Amygdala (tissue), 56 donors: ENCODE measurements at regions not wholly inside any gene's neighbourhood (a gene's known extent, or its start where the extent isn't known, plus 50 kb on each side); places are given as distances from the start of the nearest gene placed in this dataset.

Experiments
- DNase-seq, 56 donors: peaks; one replicate each; lab custom pipeline; 2025; lab: John Stamatoyannopoulos, UW

- DNase-seq, result no peak
These were observed 523.5 kb downstream of the SLC16A7 start for GRCh38 chr12:60119327-60119726.

DNA sequence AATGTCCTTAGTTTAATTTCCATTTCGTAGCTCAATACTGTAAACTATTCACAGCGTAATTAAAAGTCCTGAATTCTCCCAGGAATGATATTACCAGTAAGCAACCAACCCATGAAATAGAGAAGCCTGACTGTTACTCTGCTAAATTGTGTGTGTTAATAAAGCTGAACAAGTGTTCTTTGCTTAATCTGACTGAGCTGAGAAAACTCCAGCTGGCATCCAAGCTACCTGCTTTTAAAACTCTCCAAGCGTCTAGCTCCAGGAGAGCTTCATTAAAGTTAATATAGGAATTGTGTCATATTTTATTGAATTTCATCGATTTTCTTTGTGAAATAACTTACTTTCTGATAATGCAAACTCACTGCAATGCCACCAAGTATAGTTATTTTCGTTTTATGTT is 524.4 kb downstream of the SLC16A7 start:
- no peak for DNase-seq

GRCh38 chr12:60123557-60123956 is 527.7 kb downstream of the SLC16A7 start:
- DNase-seq, result no peak

DNA sequence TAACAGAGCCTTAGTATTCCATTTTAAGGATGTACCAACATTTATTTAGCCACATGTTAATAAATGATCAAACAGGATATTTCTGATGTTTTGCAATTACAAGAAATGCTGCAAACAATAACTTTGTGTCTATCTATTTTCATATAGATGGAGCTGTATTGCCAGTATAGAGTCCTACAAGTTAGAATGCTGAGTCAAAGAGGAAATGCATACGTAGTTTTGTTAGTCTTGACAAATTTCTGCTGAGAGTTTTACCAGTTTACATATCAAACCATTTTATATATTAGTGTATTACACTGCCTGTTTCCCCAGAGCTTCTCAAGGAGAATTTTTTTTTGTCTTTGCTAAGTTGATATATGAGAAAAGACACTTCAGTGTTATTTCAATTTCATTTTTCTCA is 541.7 kb downstream of the SLC16A7 start:
- DNase-seq, result no peak

DNA sequence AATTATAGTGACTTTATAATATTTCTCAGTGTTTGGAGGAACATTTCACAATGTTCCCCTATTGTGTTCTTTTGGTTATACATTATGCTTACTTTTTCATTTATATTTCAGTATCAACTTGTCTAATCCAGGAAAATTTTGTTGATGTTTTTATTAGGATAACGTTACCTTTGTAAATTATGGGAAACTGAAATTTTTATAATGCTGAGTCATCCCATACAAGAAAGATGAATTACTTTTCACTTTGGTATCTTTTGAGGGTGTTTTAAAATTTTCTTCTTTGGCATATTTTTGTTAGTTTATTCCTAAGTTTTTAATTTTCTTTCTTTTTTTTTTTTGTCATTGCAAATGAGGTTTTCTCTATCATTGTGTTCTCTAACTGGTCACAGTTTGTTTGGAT is 542.7 kb downstream of the SLC16A7 start:
- DNase-seq, result no peak

DNA sequence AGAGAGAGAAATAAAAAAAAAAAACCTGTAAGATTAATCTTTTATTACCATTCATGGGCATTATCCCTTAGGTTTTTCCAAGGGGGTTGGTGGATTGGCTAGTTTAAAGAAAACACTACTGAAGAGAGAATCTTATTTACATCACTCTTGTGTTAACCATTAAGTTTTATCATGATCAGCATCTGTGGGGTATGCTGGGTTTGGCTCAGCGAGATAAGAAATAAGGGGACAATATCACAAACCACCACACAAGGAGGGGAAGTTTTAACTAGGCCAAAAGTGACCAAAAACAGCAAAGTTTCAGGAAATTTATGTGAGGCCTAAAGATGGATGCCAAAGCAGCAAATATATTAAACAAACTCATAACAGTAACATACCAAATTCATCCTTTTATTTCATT is 548.6 kb downstream of the SLC16A7 start:
- DNase-seq, result no peak

- no peak for DNase-seq
These were observed 552.3 kb downstream of the SLC16A7 start for GRCh38 chr12:60148109-60148508.

DNA sequence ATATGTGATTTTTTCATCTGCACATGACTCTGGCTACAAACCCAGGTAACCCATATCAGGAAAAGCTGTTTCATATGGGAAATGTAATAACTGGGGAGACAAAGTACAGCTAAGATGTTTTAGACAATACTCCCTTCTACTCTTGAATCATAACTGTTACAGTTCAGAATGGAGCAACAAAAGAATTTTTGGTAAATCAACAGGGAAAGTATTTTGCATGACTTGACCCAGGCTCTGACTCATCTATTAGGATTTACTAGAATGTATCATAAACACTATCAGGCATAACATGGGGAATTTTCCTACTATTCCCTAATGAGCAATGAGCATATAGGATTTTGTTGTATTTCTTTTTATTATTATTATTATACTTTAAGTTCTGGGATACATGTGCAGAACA is 553.0 kb downstream of the SLC16A7 start:
- no peak for DNase-seq

GRCh38 chr12:60152756-60153155 is 556.9 kb downstream of the SLC16A7 start:
- no peak for DNase-seq

DNA sequence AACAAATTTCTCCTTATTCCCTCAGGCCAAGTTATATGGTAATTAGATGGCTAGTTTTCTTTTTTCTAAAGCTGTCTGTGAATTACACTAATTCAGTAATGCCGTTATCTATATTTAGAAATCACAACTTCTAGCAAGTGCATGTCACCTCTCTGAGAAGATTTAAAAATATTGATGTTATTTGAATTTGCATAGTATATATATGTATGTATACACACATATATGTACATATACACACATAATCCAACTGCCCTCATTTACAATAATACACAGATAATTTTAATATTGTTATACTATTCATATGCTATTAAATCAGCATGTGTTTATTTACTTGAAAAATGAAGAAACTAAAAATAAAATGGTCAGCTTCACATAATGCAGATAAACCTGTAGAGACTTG is 563.9 kb downstream of the SLC16A7 start:
- no peak for DNase-seq

DNA sequence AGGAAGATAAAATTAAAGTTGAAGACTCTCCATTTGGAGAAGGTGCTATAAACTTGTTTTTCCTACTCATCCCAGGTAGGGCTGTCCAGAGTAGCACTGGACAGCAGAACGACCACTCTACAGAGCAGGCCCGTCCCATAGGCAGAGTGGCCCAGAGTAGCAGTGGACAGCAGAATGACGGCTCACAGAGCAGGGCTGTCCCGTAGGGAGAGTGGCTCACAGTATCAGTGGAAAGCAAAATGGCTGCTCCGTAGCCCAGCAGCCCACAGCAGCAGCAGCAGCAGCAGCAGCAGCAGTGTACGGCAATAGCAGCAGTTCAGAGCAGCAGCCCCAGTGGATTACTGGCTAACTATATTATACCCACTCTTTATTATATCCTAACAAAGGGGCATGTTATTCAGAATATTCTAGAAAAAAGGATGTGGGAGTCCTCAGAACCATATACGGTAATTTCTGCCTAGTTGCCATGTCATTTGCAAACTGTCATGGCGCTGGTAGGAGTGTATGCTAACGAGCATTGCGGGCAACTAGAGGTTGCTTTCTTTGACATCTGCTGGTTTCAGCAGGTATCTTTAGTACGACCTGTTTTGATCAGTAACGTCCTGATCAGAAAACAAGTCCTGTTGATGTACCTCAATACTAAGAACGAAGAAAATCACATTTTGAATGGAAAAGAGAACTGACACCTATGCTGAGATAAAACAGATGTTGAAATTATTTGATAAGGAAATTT is 567.3 kb downstream of the SLC16A7 start:
- no peak for DNase-seq

DNA sequence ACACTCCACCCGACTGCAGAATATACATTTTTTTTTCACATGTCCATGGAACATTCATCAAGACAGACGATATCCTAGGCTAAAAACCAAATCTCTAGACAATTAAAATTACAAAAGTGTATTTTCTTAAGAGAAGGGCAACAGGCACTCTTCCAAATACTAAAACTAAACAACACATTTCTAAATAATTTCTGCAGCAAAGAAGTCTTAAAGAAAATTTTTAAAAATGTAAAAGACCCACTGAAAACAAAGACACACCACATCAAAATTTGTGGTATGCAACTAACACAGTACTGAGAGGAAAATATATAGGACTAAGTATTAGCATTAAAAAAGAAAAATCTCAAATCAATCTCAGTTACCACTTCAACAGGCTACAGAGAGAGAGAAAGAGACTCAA is 570.0 kb downstream of the SLC16A7 start:
- DNase-seq, result no peak

DNA sequence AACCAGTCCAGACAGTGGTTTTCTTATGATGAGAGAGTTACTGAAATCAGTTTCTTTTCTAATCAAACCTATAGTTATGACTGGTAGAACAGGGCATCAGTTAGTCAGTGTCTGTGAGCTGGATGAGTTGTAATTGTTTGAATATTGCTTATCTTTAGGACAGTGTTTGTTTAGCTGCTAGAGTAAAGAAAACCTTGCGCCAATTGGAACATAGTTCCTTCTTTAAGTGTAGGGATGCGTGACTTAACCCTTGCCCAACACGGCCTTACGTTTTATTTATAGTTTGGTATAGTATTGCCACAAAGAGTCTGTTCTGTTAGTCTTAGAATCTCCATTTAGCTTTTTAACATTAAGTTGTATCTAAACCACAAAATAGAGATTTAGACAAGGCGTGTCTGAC is 572.6 kb downstream of the SLC16A7 start:
- no peak for DNase-seq

DNA sequence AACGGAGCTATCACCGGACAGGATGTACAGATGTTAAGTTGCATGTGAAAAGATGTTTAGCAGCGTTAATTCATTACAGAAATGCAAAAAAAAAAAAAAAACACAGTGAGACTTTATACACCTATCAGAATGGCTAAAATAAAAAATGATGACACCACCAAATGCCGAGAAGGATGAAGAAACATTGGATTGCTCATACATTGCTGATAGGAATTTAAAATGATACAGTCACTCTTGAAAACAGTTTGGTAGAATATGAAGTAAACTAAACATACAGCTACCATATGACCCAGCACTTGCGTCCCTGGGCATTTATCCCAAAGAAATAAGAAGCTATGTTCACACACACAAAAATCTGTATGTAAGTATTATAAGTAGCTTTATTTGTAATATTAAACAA is 574.1 kb downstream of the SLC16A7 start:
- DNase-seq, result no peak

GRCh38 chr12:60172266-60173211 is 576.7 kb downstream of the SLC16A7 start:
- DNase-seq, result no peak

GRCh38 chr12:60173224-60174170 is 577.7 kb downstream of the SLC16A7 start:
- DNase-seq, result no peak

DNA sequence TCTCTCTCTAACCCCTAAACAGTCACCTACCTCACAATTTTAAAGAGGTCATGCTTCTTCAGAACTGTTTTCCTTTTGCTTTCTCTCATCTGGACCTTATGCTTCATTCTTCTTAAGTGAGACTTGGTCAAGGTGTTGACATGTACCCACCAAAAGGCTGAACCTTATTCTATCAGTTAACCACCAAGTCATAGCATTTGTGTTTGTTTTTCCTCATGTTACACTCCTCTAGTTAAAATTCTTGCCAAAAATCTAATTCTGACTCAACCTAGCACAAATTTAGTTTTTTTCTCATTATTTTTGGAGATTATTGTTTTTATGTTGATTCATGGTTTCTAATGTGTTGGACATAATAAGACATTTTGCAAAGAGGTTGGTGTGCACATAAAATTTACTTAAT is 578.6 kb downstream of the SLC16A7 start:
- DNase-seq, result no peak

DNA sequence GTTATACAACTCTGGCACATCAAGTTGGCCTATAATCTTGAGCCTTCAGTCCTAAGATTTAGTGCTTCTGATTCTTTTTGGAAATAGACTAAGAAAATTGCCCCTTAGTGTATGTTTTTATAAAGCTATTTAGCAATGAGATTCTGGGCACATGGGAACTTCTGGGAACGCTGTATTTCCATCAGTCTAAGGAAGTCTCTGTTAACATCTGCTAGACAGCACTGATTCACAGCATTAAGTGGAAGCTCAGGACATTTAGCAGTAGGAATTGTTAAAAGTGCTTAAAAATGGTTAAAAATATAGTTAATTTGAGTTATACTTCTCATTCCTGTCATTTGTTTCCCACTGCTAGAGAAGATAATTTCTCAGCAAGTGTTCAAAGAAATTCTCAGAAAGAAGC is 579.1 kb downstream of the SLC16A7 start:
- no peak for DNase-seq

DNA sequence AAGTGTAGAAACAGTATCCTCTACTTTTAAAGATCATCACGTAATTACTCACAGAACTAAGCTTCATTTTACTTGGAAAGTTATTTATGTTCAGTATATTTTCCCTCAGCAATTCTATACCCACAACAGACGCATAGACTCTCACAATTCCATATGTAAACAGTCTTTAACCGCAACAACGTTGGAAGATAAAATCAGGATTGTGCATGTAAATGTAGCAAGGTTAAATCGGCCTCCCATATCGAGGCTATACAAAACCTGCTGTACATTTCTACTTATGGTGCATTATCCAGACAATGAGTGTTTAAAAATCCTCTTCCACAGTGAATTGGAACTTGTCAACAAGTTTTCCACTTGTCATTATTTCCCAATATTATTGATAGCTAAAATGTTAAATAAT is 581.1 kb downstream of the SLC16A7 start:
- DNase-seq, result no peak

DNA sequence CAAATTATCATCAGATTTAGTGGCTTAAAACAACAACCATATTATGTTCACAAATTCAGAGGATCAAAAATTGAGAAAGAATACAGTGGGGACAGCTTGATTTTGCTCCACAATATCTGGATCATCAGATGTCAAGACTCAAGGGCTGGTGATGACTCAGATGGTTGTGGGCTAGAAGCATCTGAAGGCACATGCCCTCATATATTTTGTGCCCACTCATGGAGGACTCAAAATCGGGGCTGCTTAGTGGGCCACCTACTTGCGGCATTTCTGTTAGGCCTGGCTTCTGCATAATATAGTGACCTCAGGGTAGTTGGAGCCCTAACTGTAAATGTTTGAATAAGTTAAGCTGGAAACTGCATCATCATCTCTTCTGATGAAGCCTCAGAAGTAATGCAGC is 584.5 kb downstream of the SLC16A7 start:
- DNase-seq, result no peak

DNA sequence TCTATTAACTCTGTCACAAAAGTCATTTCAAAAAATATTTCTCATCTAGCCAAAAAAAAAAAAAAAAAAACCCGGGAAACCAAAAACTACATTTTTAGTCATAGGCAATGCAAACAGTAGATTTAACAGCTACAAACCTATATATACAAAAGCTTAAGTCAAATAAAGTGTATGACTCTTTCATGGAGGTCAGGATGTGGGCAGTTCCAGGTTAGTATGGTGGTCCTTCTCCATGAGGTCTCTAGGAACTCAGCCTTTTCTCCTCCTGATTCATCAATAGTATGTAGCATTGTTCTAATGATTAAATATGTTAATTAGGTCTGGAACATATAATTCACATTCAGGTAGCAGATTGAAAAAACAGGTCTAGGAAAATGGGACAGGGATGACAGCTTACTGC is 586.5 kb downstream of the SLC16A7 start:
- DNase-seq, result no peak
